ENCODE measurements at regions not wholly inside any gene's neighbourhood (a gene's known extent, or its start where the extent isn't known, plus 50 kb on each side); places are given as distances from the start of the nearest gene placed in this dataset.

DNA sequence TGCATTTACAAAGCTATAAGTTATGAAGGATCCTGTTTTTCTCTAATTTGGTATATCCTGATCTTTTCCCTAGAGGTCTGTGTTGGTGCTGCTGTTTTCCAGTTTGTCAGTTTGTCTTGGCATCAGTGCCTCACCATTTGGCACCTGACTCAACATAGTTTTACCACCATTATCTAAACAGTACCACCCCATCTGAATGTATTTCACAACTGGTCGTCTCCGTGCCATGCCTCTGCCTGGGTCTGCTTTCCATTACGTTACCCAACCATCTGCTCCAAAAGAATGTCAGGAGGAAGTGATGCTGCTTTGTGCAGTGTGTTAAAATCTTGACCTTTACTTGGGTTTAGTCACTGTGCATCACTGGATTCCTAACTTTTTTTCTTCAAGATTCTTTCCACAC, 129.3 kb upstream of the RASSF8 start:
- DNase-seq: peak; percentile 99

DNA sequence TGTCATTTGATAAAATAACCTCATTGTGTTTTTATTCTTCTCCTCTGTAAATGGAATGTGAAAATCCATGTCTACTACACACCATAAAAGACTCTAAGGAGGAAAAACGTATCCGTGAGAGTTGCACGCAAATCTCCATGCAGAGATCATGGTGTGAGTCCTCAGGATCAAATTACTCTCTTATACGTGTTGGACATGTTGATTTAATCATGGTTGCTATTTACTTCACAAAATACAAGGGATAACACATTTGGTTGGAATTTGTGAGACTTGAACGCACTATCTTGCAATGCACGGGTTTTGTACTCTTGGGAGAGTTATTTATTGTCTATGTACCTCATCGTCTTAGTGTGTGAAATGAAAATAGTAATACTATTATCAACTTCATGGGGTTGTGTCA, 128.0 kb upstream of the RASSF8 start:
- CTCF ChIA-PET: no interaction called here
- H3K9ac ChIP-seq (ENCODE audit: low read length): no peak overlapping the region
- H3K27ac ChIP-seq (ENCODE audit: low read length): peak overlapping the region; percentile 84; the same call in 1 of the 2 replicates
- TF ChIP-seq, protein P1, sequence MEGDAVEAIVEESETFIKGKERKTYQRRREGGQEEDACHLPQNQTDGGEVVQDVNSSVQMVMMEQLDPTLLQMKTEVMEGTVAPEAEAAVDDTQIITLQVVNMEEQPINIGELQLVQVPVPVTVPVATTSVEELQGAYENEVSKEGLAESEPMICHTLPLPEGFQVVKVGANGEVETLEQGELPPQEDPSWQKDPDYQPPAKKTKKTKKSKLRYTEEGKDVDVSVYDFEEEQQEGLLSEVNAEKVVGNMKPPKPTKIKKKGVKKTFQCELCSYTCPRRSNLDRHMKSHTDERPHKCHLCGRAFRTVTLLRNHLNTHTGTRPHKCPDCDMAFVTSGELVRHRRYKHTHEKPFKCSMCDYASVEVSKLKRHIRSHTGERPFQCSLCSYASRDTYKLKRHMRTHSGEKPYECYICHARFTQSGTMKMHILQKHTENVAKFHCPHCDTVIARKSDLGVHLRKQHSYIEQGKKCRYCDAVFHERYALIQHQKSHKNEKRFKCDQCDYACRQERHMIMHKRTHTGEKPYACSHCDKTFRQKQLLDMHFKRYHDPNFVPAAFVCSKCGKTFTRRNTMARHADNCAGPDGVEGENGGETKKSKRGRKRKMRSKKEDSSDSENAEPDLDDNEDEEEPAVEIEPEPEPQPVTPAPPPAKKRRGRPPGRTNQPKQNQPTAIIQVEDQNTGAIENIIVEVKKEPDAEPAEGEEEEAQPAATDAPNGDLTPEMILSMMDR (conservative IDR thresholded peaks at IDR 0.05; ENCODE audit: low read depth, low read length): no peak
- TF ChIP-seq EZH2 (IDR thresholded peaks at IDR 0.05; ENCODE audit: low read length, unreplicated experiment) (no peak), EZH2phosphoT487 (IDR thresholded peaks at IDR 0.05; ENCODE audit: borderline replicate concordance, low read length) (no peak)
- no TSS peak for BruUV-seq (replicated peaks)
- no peaks in the 10 kb centered on the region for H3F3A ChIP-seq (ENCODE audit: low read length, unreplicated experiment)
- no peak for ATAC-seq
- POLR2A ChIA-PET (ENCODE audit: unreplicated experiment): no interaction called here
- H3K36me3 ChIP-seq (ENCODE audit: low read depth, low read length): no peaks in the 10 kb centered on the region
- DNase-seq: no peak
- no peaks in the 10 kb centered on the region for H3K9me3 ChIP-seq (ENCODE audit: low read length)
- H3K79me2 ChIP-seq (ENCODE audit: low read length): no peaks in the 10 kb centered on the region
- H2AFZ ChIP-seq (ENCODE audit: low read length): no peak overlapping the region
- H3K4me2 ChIP-seq (ENCODE audit: low read length): no peak overlapping the region
- H4K20me1 ChIP-seq (ENCODE audit: low read length): no peaks in the 10 kb centered on the region
- no peaks in the 10 kb centered on the region for H3K9me2 ChIP-seq (replicated peaks; ENCODE audit: low read length)
- H3K4me1 ChIP-seq (ENCODE audit: insufficient read depth, low read length): peaks cover 40% of the 10 kb centered on the region
- H3K27me3 ChIP-seq (ENCODE audit: low read length): no peaks in the 10 kb centered on the region
- intact Hi-C loops (cut with micrococcal nuclease): no loop called here
- H3K4me3 ChIP-seq (ENCODE audit: low read length): no peak overlapping the region

More for the DNA sequence above, 129.3 kb upstream of the RASSF8 start:
- TF ChIP-seq EZH2 (IDR thresholded peaks at IDR 0.05; ENCODE audit: low read length, unreplicated experiment) (no peak), EZH2phosphoT487 (IDR thresholded peaks at IDR 0.05; ENCODE audit: borderline replicate concordance, low read length) (no peak)
- TF ChIP-seq, protein P1 (conservative IDR thresholded peaks at IDR 0.05; ENCODE audit: low read depth, low read length): peak; percentile 30; the same call in 1 of the 2 replicates
- POLR2A ChIA-PET (ENCODE audit: unreplicated experiment): no interaction called here
- no peaks in the 10 kb centered on the region for H4K20me1 ChIP-seq (ENCODE audit: low read length)
- H3K4me1 ChIP-seq (ENCODE audit: insufficient read depth, low read length): peaks cover 37% of the 10 kb centered on the region
- peak overlapping the region; percentile 84 for H3K27ac ChIP-seq (ENCODE audit: low read length)
- no peaks in the 10 kb centered on the region for H3K79me2 ChIP-seq (ENCODE audit: low read length)
- H3K4me2 ChIP-seq (ENCODE audit: low read length): peak overlapping the region; percentile 62
- H3F3A ChIP-seq (ENCODE audit: low read length, unreplicated experiment): no peaks in the 10 kb centered on the region
- H3K27me3 ChIP-seq (ENCODE audit: low read length): no peaks in the 10 kb centered on the region
- H2AFZ ChIP-seq (ENCODE audit: low read length): no peak overlapping the region
- intact Hi-C loops (cut with micrococcal nuclease): loop anchor here (1.0 to 5.0 kb wide), 4 partner anchors 95 to 200 kb away; no protein-coding TSS in a partner anchor
- H3K4me3 ChIP-seq (ENCODE audit: low read length): no peak overlapping the region
- H3K36me3 ChIP-seq (ENCODE audit: low read depth, low read length): no peaks in the 10 kb centered on the region
- BruUV-seq (replicated peaks): no TSS peak
- CTCF ChIA-PET: interaction anchor here (0.6 kb wide), 1 partner anchor 188 kb away, joined by 3 read pairs; no protein-coding TSS in a partner anchor
- H3K9me2 ChIP-seq (replicated peaks; ENCODE audit: low read length): no peaks in the 10 kb centered on the region
- peak; percentile 92 for ATAC-seq
- no peaks in the 10 kb centered on the region for H3K9me3 ChIP-seq (ENCODE audit: low read length)
- peak overlapping the region; percentile 58 for H3K9ac ChIP-seq (ENCODE audit: low read length)

- intact Hi-C loops (cut with micrococcal nuclease): no loop called here
- Histone ChIP-seq H3K36me3 (ENCODE audit: low read depth, low read length) (no peaks in the 10 kb centered on the region), H3K9me2 (replicated peaks; ENCODE audit: low read length) (no peaks in the 10 kb centered on the region), H3K4me3 (ENCODE audit: low read length) (no peak overlapping the region), H3K27ac (ENCODE audit: low read length) (no peak overlapping the region), H3K27me3 (ENCODE audit: low read length) (no peaks in the 10 kb centered on the region), H3F3A (ENCODE audit: low read length, unreplicated experiment) (no peaks in the 10 kb centered on the region), H3K4me1 (ENCODE audit: insufficient read depth, low read length) (peaks cover 32% of the 10 kb centered on the region), H3K9me3 (ENCODE audit: low read length) (no peaks in the 10 kb centered on the region), H3K79me2 (ENCODE audit: low read length) (no peaks in the 10 kb centered on the region), H3K9ac (ENCODE audit: low read length) (no peak overlapping the region), H3K4me2 (ENCODE audit: low read length) (peak overlapping the region; percentile 7; the same call in 1 of the 2 replicates), H2AFZ (ENCODE audit: low read length) (0 out of 2 replicates have a peak overlapping the region, but pooled peaks have one; percentile 1), H4K20me1 (ENCODE audit: low read length) (no peaks in the 10 kb centered on the region)
- ATAC-seq (no peak), DNase-seq (peak; percentile 44)
- ChIA-PET POLR2A (ENCODE audit: unreplicated experiment) (no interaction called here), CTCF (interaction anchor here (0.6 kb wide), 1 partner anchor 1533 kb away, joined by 5 read pairs; no protein-coding TSS in a partner anchor)
- TF ChIP-seq, protein P1 (conservative IDR thresholded peaks at IDR 0.05; ENCODE audit: low read depth, low read length): no peak
- TF ChIP-seq EZH2phosphoT487 (IDR thresholded peaks at IDR 0.05; ENCODE audit: borderline replicate concordance, low read length) (no peak), EZH2 (IDR thresholded peaks at IDR 0.05; ENCODE audit: low read length, unreplicated experiment) (no peak)
- no TSS peak for BruUV-seq (replicated peaks)
Observed at GRCh38 chr12:25833657-25834056, 124.8 kb upstream of the RASSF8 start.
